HK-2 (cell line): ENCODE measurements at regions not wholly inside any gene's neighbourhood (a gene's known extent, or its start where the extent isn't known, plus 50 kb on each side); places are given as distances from the start of the nearest gene placed in this dataset.
"Not testable (repeated sequence)": the region's sequence is repeated elsewhere in the genome, so short reads cannot be mapped to it uniquely, and the experiment has no call there.

Source experiments
- DNase-seq: peaks from one replicate; pipeline ENCODE4 v3.0.0-alpha.2; 2018; ENCODE audit not compliant: unreplicated experiment

- DNase-seq, result no peak
These were observed 216.1 kb downstream of the TRIM36 start for GRCh38 chr5:114953565-114953964.

GRCh38 chr5:114952876-114953275, 216.8 kb downstream of the TRIM36 start:
- DNase-seq, result no peak

- no peak for DNase-seq
These were observed 220.0 kb downstream of the TRIM36 start for GRCh38 chr5:114949756-114950155.

- DNase-seq, result no peak
These were observed 220.6 kb downstream of the TRIM36 start for GRCh38 chr5:114948986-114949621.

GRCh38 chr5:114948363-114948762, 221.3 kb downstream of the TRIM36 start:
- no peak for DNase-seq

GRCh38 chr5:114940709-114941108, 229.0 kb downstream of the TRIM36 start:
- DNase-seq, result no peak

- DNase-seq, result no peak
These were observed 234.2 kb downstream of the TRIM36 start for GRCh38 chr5:114935490-114935889.

- no peak for DNase-seq
These were observed 240.9 kb downstream of the TRIM36 start for GRCh38 chr5:114928644-114929462.

- DNase-seq, result no peak
These were observed 244.9 kb downstream of the TRIM36 start for GRCh38 chr5:114924769-114925168.

- no peak for DNase-seq
These were observed 257.4 kb downstream of the TRIM36 start for GRCh38 chr5:114912189-114912920.

- no peak for DNase-seq
These were observed 259.0 kb downstream of the TRIM36 start for GRCh38 chr5:114910727-114911126.

- DNase-seq, result no peak
These were observed 260.3 kb downstream of the TRIM36 start for GRCh38 chr5:114909424-114909823.

GRCh38 chr5:114903767-114904166, 265.9 kb downstream of the TRIM36 start:
- no peak for DNase-seq

GRCh38 chr5:114898602-114899001, 271.1 kb downstream of the TRIM36 start:
- DNase-seq, result no peak

- no peak for DNase-seq
These were observed 286.0 kb downstream of the TRIM36 start for GRCh38 chr5:114883675-114884074.

- no peak for DNase-seq
These were observed 310.3 kb downstream of the TRIM36 start for GRCh38 chr5:114859438-114859735.

- DNase-seq, result no peak
These were observed 310.9 kb downstream of the TRIM36 start for GRCh38 chr5:114858665-114859437.

GRCh38 chr5:114857941-114858551, 311.7 kb downstream of the TRIM36 start:
- no peak for DNase-seq

- DNase-seq, result not testable (repeated sequence)
These were observed 325.0 kb downstream of the TRIM36 start for GRCh38 chr5:114844711-114845110.

- DNase-seq, result no peak
These were observed 330.3 kb downstream of the TRIM36 start for GRCh38 chr5:114839360-114839759.

GRCh38 chr5:114838937-114839336, 330.8 kb downstream of the TRIM36 start:
- no peak for DNase-seq

GRCh38 chr5:114830114-114830513, 339.6 kb downstream of the TRIM36 start:
- DNase-seq, result no peak
